IPS-20b (cell line): ENCODE measurements at regions not wholly inside any gene's neighbourhood (a gene's known extent, or its start where the extent isn't known, plus 50 kb on each side); places are given as distances from the start of the nearest gene placed in this dataset.
"Not testable (repeated sequence)": the region's sequence is repeated elsewhere in the genome, so short reads cannot be mapped to it uniquely, and the experiment has no call there.

ENCODE experiments used
- H3K27ac ChIP-seq: one replicate; pipeline ENCODE4 v1.5.1; 2013; ENCODE audit warnings: low read length
- H3K27me3 ChIP-seq: 2 replicates; pipeline ENCODE4 v1.6.1; 2013; ENCODE audit warnings: mild to moderate bottlenecking, low read length, inconsistent platforms; ENCODE audit not compliant: insufficient read depth
- H3K36me3 ChIP-seq: 2 replicates; pipeline ENCODE4 v1.6.1; 2013; ENCODE audit warnings: low read depth, mild to moderate bottlenecking, inconsistent platforms, low read length, moderate library complexity; ENCODE audit not compliant: insufficient read depth
- H3K4me1 ChIP-seq: 2 replicates; pipeline ENCODE4 v1.6.1; 2013; ENCODE audit warnings: mild to moderate bottlenecking, control low read depth, inconsistent platforms, low read length, moderate library complexity; ENCODE audit not compliant: insufficient read depth
- H3K4me3 ChIP-seq: 2 replicates; pipeline ENCODE4 v1.5.1; 2013; ENCODE audit warnings: mild to moderate bottlenecking, low read length, inconsistent platforms
- H3K9ac ChIP-seq: 2 replicates; pipeline ENCODE4 v1.6.1; 2013; ENCODE audit warnings: low read depth, mild to moderate bottlenecking, inconsistent platforms, low read length, moderate library complexity
- H3K9me3 ChIP-seq: 2 replicates; pipeline ENCODE4 v1.6.1; 2013; ENCODE audit warnings: mild to moderate bottlenecking, low read depth, low read length, inconsistent platforms; ENCODE audit not compliant: insufficient read depth

DNA sequence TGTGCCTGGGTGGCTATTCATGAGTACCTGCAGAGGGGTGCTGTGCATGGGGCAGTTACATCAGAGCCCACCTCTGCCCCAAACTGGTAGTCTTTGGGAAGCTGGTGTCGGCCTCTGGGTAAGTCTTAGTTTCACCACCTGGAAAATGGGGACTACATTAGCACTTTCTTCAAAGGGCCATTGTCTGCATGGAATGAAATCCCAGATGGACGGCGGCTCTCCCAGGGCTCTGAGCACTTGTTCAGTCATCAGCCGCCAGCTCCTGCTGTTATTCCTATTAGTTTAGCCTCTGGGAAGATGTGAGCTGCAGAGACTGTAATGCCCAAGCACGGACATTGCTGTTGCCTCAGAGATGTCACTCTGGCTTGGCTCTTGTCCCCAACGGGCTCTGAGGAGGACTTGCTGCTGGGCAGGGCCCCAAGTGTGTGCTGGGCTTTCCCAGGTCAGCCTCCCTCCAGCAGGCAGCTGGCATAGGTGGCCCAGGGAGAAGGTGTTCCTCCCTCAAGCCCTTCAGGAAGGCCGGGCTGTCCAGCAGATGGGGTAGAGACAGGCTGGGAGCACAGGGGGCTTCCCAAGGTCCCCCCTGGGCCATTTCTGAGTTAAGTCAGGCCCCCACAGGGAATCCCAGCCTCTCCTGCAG is 268.3 kb downstream of the TFAP2C start:
- Histone ChIP-seq H3K9ac (0 out of 2 replicates have a peak overlapping the region, but pooled peaks have one; percentile 29), H3K9me3 (no peaks in the 10 kb centered on the region), H3K36me3 (no peaks in the 10 kb centered on the region), H3K27me3 (peaks cover 3% of the 10 kb centered on the region; the same call in 1 of the 2 replicates), H3K4me1 (peaks cover 21% of the 10 kb centered on the region; the same call in 1 of the 2 replicates), H3K4me3 (no peak overlapping the region), H3K27ac (no peak overlapping the region)

GRCh38 chr20:56897958-56898349 is 268.8 kb downstream of the TFAP2C start:
- H3K4me3 ChIP-seq: no peak overlapping the region
- no peaks in the 10 kb centered on the region for H3K36me3 ChIP-seq
- H3K9ac ChIP-seq: no peak overlapping the region
- peaks cover 21% of the 10 kb centered on the region; the same call in 1 of the 2 replicates for H3K4me1 ChIP-seq
- H3K27ac ChIP-seq: no peak overlapping the region
- no peaks in the 10 kb centered on the region for H3K9me3 ChIP-seq
- H3K27me3 ChIP-seq: peaks cover 3% of the 10 kb centered on the region; the same call in 1 of the 2 replicates

DNA sequence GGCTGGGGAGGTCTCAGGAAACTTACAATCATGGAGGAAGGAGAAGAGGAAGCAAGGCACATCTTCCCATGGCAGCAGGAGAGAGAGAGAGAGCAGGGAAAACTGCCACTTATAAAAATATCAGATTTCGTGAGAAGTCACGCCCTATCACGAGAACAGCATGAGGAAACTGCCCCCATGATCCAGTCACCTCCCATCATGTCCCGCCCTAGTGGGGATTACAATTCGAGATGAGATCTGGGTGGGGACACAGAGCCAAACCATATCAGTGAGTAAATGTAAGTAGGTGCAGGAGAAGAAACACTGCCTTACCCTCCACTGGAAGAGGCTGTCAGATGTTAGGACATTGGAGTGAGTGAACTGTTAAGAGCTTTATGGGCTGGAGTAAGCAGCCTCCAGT is 270.4 kb downstream of the TFAP2C start:
- H3K36me3 ChIP-seq: no peaks in the 10 kb centered on the region
- H3K9ac ChIP-seq: no peak overlapping the region
- no peaks in the 10 kb centered on the region for H3K9me3 ChIP-seq
- H3K4me1 ChIP-seq: peaks cover 16% of the 10 kb centered on the region; the same call in 1 of the 2 replicates
- H3K27me3 ChIP-seq: peaks cover 3% of the 10 kb centered on the region; the same call in 1 of the 2 replicates
- H3K4me3 ChIP-seq: no peak overlapping the region
- no peak overlapping the region for H3K27ac ChIP-seq

DNA sequence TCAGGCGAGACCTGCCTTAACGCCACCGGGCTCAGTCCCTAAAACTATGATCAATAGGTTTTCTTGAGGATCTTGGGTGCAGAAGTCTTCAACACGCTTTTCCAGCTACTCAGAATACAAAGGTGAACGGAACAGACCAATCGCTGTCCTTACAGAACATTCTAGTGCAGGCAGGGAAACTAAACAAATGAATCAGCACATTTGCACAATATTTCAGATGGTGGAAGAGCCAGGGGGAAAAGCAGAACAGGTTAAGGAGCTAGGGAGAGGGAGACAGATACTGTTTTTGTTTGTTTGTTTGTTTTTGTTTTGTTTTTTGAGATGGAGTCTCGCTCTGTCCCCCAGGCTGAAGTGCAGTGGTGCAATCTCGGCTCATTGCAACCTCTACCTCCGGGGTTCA is 271.1 kb downstream of the TFAP2C start:
- H3K27ac ChIP-seq: no peak overlapping the region
- H3K9ac ChIP-seq: no peak overlapping the region
- peaks cover 3% of the 10 kb centered on the region; the same call in 1 of the 2 replicates for H3K27me3 ChIP-seq
- no peaks in the 10 kb centered on the region for H3K9me3 ChIP-seq
- H3K4me3 ChIP-seq: no peak overlapping the region
- H3K4me1 ChIP-seq: peaks cover 16% of the 10 kb centered on the region; the same call in 1 of the 2 replicates
- no peaks in the 10 kb centered on the region for H3K36me3 ChIP-seq

GRCh38 chr20:56903421-56903820 is 274.3 kb downstream of the TFAP2C start:
- Histone ChIP-seq H3K4me1 (peaks cover 3% of the 10 kb centered on the region; the same call in 1 of the 2 replicates), H3K9ac (no peak overlapping the region), H3K27me3 (peaks cover 3% of the 10 kb centered on the region; the same call in 1 of the 2 replicates), H3K4me3 (no peak overlapping the region), H3K36me3 (no peaks in the 10 kb centered on the region), H3K9me3 (no peaks in the 10 kb centered on the region), H3K27ac (no peak overlapping the region)

- peaks cover 3% of the 10 kb centered on the region; the same call in 1 of the 2 replicates for H3K27me3 ChIP-seq
- H3K9me3 ChIP-seq: no peaks in the 10 kb centered on the region
- no peaks in the 10 kb centered on the region for H3K36me3 ChIP-seq
- H3K4me3 ChIP-seq: no peak overlapping the region
- H3K4me1 ChIP-seq: no peaks in the 10 kb centered on the region
- H3K9ac ChIP-seq: no peak overlapping the region
- H3K27ac ChIP-seq: no peak overlapping the region
These were observed 274.8 kb downstream of the TFAP2C start for GRCh38 chr20:56903858-56904257.

- Histone ChIP-seq H3K36me3 (no peaks in the 10 kb centered on the region), H3K4me1 (peaks cover 7% of the 10 kb centered on the region; the same call in 1 of the 2 replicates), H3K27ac (no peak overlapping the region), H3K4me3 (no peak overlapping the region), H3K9me3 (no peaks in the 10 kb centered on the region), H3K27me3 (0 out of 2 replicates have a peak, but pooled peaks cover 4% of the 10 kb centered on the region), H3K9ac (no peak overlapping the region)
These were observed 281.0 kb downstream of the TFAP2C start for GRCh38 chr20:56909918-56910714.

- Histone ChIP-seq H3K36me3 (no peaks in the 10 kb centered on the region), H3K9ac (no peak overlapping the region), H3K9me3 (no peaks in the 10 kb centered on the region), H3K27ac (no peak overlapping the region), H3K27me3 (0 out of 2 replicates have a peak, but pooled peaks cover 4% of the 10 kb centered on the region), H3K4me3 (no peak overlapping the region), H3K4me1 (peaks cover 7% of the 10 kb centered on the region; the same call in 1 of the 2 replicates)
These were observed 282.8 kb downstream of the TFAP2C start for GRCh38 chr20:56911946-56912345.

DNA sequence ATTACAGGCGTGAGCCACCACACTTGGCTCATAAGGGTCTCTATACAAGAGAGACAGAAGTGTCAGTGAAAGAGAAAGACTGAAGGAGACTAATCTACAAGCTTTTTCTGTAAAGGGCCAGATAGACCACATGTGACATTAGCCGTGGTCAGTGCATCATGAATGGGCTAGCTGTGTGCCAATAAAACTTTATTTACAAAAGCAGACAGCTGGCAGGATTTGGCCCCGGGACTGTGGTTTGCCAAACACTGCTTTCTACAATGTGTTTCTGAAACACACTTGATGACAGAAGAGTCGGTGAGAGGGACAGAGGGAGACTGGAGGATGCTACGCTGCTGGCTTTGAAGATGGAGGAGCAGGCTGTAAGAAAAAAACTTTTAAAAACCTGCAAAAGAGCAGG is 285.4 kb downstream of the TFAP2C start:
- Histone ChIP-seq H3K4me3 (no peak overlapping the region), H3K27ac (no peak overlapping the region), H3K27me3 (peaks cover 2% of the 10 kb centered on the region; the same call in 1 of the 2 replicates), H3K9me3 (no peaks in the 10 kb centered on the region), H3K36me3 (no peaks in the 10 kb centered on the region), H3K9ac (no peak overlapping the region), H3K4me1 (peaks cover 7% of the 10 kb centered on the region; the same call in 1 of the 2 replicates)

GRCh38 chr20:56916345-56916622 is 287.2 kb downstream of the TFAP2C start:
- H3K27ac ChIP-seq: no peak overlapping the region
- no peaks in the 10 kb centered on the region; the same call in 1 of the 2 replicates for H3K4me1 ChIP-seq
- no peaks in the 10 kb centered on the region for H3K36me3 ChIP-seq
- H3K9me3 ChIP-seq: no peaks in the 10 kb centered on the region
- no peak overlapping the region for H3K9ac ChIP-seq
- H3K4me3 ChIP-seq: no peak overlapping the region
- peaks cover 13% of the 10 kb centered on the region for H3K27me3 ChIP-seq

- H3K9ac ChIP-seq, H3K36me3 ChIP-seq, H3K9me3 ChIP-seq, H3K27ac ChIP-seq, H3K4me3 ChIP-seq: not testable (repeated sequence)
- peaks cover 12% of the 10 kb centered on the region; the same call in 1 of the 2 replicates for H3K4me1 ChIP-seq
- peaks cover 50% of the 10 kb centered on the region for H3K27me3 ChIP-seq
These were observed 290.9 kb downstream of the TFAP2C start for GRCh38 chr20:56920041-56920440.

GRCh38 chr20:56922497-56922896 is 293.4 kb downstream of the TFAP2C start:
- H3K27me3 ChIP-seq: peaks cover 70% of the 10 kb centered on the region
- no peaks in the 10 kb centered on the region for H3K36me3 ChIP-seq
- H3K9me3 ChIP-seq: no peaks in the 10 kb centered on the region
- no peak overlapping the region for H3K9ac ChIP-seq
- no peak overlapping the region for H3K27ac ChIP-seq
- H3K4me1 ChIP-seq: peaks cover 29% of the 10 kb centered on the region
- H3K4me3 ChIP-seq: no peak overlapping the region
